ENCODE measurements at regions not wholly inside any gene's neighbourhood (a gene's known extent, or its start where the extent isn't known, plus 50 kb on each side); places are given as distances from the start of the nearest gene placed in this dataset.

GRCh38 chr6:72522735-72523141, 99.1 kb upstream of the KCNQ5 start:
- intact Hi-C loops (cut with DNase I), result no loop called here
- DNase-seq (no peak), ATAC-seq (no peak)
- H3K27ac ChIP-seq, result no peak overlapping the region
- no peaks in the 10 kb centered on the region for H3K36me3 ChIP-seq
- TF ChIP-seq, protein P1, sequence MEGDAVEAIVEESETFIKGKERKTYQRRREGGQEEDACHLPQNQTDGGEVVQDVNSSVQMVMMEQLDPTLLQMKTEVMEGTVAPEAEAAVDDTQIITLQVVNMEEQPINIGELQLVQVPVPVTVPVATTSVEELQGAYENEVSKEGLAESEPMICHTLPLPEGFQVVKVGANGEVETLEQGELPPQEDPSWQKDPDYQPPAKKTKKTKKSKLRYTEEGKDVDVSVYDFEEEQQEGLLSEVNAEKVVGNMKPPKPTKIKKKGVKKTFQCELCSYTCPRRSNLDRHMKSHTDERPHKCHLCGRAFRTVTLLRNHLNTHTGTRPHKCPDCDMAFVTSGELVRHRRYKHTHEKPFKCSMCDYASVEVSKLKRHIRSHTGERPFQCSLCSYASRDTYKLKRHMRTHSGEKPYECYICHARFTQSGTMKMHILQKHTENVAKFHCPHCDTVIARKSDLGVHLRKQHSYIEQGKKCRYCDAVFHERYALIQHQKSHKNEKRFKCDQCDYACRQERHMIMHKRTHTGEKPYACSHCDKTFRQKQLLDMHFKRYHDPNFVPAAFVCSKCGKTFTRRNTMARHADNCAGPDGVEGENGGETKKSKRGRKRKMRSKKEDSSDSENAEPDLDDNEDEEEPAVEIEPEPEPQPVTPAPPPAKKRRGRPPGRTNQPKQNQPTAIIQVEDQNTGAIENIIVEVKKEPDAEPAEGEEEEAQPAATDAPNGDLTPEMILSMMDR (IDR thresholded peaks at IDR 0.05), result no peak
- no peaks in the 10 kb centered on the region for H3K4me1 ChIP-seq
- no peak overlapping the region for H3K4me3 ChIP-seq
- H3K27me3 ChIP-seq, result no peaks in the 10 kb centered on the region
- H3K9me3 ChIP-seq, result no peaks in the 10 kb centered on the region

GRCh38 chr6:72524011-72524645, 97.7 kb upstream of the KCNQ5 start:
- intact Hi-C loops (cut with DNase I), result no loop called here
- DNase-seq (no peak), ATAC-seq (no peak)
- Histone ChIP-seq H3K27ac (no peak overlapping the region), H3K36me3 (no peaks in the 10 kb centered on the region), H3K4me3 (no peak overlapping the region), H3K27me3 (no peaks in the 10 kb centered on the region), H3K9me3 (no peaks in the 10 kb centered on the region), H3K4me1 (no peaks in the 10 kb centered on the region)
- TF ChIP-seq, protein P1 (IDR thresholded peaks at IDR 0.05), result no peak

- H3K4me3 ChIP-seq, result no peak overlapping the region
- no peaks in the 10 kb centered on the region for H3K4me1 ChIP-seq
- H3K36me3 ChIP-seq, result no peaks in the 10 kb centered on the region
- DNase-seq, result no peak
- no peaks in the 10 kb centered on the region for H3K9me3 ChIP-seq
- no peak for ATAC-seq
- H3K27me3 ChIP-seq, result no peaks in the 10 kb centered on the region
- TF ChIP-seq, protein P1 (IDR thresholded peaks at IDR 0.05), result no peak
- no peak overlapping the region for H3K27ac ChIP-seq
- intact Hi-C loops (cut with DNase I), result no loop called here
Observed at GRCh38 chr6:72525821-72526510, 95.9 kb upstream of the KCNQ5 start.

- Histone ChIP-seq H3K4me3 (no peak overlapping the region), H3K36me3 (no peaks in the 10 kb centered on the region), H3K27me3 (no peaks in the 10 kb centered on the region), H3K27ac (no peak overlapping the region), H3K4me1 (no peaks in the 10 kb centered on the region), H3K9me3 (no peaks in the 10 kb centered on the region)
- DNase-seq (no peak), ATAC-seq (no peak)
- TF ChIP-seq, protein P1 (IDR thresholded peaks at IDR 0.05), result no peak
- intact Hi-C loops (cut with DNase I), result no loop called here
Observed at GRCh38 chr6:72530152-72530551, 91.7 kb upstream of the KCNQ5 start.

GRCh38 chr6:72530750-72531149, 91.1 kb upstream of the KCNQ5 start:
- Histone ChIP-seq H3K27me3 (no peaks in the 10 kb centered on the region), H3K36me3 (no peaks in the 10 kb centered on the region), H3K9me3 (no peaks in the 10 kb centered on the region), H3K27ac (no peak overlapping the region), H3K4me3 (no peak overlapping the region), H3K4me1 (no peaks in the 10 kb centered on the region)
- intact Hi-C loops (cut with DNase I), result no loop called here
- no peak for ATAC-seq
- DNase-seq, result no peak
- TF ChIP-seq, protein P1 (IDR thresholded peaks at IDR 0.05), result no peak
